AG04450 (cell line): ENCODE measurements at regions not wholly inside any gene's neighbourhood (a gene's known extent, or its start where the extent isn't known, plus 50 kb on each side); places are given as distances from the start of the nearest gene placed in this dataset.

Experiments
- CTCF ChIA-PET: fragments of 300-600, 350-600 bp; formaldehyde crosslinking; extraction: SDS; loops from one replicate; lab custom pipeline; 2022; ENCODE audit warnings: antibody characterized with exemption, inconsistent platforms; lab: Charles Lee
- POLR2A ChIA-PET: fragments of 350-600 bp; formaldehyde crosslinking; extraction: SDS; loops from one replicate; lab custom pipeline; 2021; ENCODE audit warnings: antibody characterized with exemption, inconsistent platforms; lab: Yijun Ruan, JAX
- DNase-seq: peaks from one replicate; pipeline ENCODE4 v3.0.0-alpha.2; 2011; ENCODE audit warnings: low read depth, low spot score
- H3K27ac ChIP-seq: one replicate; pipeline ENCODE4 v1.5.1; 2012; ENCODE audit warnings: low read depth, low read length, control low read depth
- H3K27me3 ChIP-seq: one replicate; pipeline ENCODE4 v1.6.0; 2012; ENCODE audit warnings: low read length; ENCODE audit not compliant: control insufficient read depth, insufficient read depth
- H3K4me3 ChIP-seq: 2 replicates; pipeline ENCODE4 v1.5.1; 2011; ENCODE audit warnings: mild to moderate bottlenecking, low read depth, low read length, control low read depth
- H3K9me3 ChIP-seq: 2 replicates; pipeline ENCODE4 v1.5.1; 2012; ENCODE audit warnings: low read length; ENCODE audit not compliant: control insufficient read depth, insufficient read depth
- TF ChIP-seq, protein P1 (sequence below): IDR thresholded peaks from 2 replicates; pipeline ENCODE4 v1.5.1; 2011; ENCODE audit warnings: low read depth, low read length, control low read depth, inconsistent platforms

DNA sequence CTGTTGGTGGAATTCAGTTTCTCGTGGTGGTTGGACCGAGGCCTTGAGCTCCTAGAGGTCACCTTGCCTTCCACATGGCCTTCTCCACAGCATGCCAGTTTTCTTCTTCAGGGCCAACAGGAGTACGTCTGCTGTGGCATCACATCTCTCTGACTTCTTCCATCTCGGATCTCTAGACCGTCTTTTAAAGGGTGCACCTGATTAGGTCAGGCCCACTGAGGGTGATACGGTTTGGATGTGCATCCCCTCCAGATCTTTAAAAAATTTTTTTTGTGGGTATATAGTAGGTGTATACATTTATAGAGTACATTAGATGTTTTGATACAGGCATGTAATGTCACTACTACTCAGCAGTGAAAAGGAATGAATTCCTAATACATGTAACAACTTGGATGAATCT, 58.3 kb upstream of the BRD7 start:
- H3K9me3 ChIP-seq = no peaks in the 10 kb centered on the region
- H3K27ac ChIP-seq = no peak overlapping the region
- H3K4me3 ChIP-seq = no peak overlapping the region
- TF ChIP-seq, protein P1, sequence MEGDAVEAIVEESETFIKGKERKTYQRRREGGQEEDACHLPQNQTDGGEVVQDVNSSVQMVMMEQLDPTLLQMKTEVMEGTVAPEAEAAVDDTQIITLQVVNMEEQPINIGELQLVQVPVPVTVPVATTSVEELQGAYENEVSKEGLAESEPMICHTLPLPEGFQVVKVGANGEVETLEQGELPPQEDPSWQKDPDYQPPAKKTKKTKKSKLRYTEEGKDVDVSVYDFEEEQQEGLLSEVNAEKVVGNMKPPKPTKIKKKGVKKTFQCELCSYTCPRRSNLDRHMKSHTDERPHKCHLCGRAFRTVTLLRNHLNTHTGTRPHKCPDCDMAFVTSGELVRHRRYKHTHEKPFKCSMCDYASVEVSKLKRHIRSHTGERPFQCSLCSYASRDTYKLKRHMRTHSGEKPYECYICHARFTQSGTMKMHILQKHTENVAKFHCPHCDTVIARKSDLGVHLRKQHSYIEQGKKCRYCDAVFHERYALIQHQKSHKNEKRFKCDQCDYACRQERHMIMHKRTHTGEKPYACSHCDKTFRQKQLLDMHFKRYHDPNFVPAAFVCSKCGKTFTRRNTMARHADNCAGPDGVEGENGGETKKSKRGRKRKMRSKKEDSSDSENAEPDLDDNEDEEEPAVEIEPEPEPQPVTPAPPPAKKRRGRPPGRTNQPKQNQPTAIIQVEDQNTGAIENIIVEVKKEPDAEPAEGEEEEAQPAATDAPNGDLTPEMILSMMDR = no peak
- CTCF ChIA-PET = no interaction called here
- no peak for DNase-seq
- POLR2A ChIA-PET = no interaction called here
- no peaks in the 10 kb centered on the region for H3K27me3 ChIP-seq

DNA sequence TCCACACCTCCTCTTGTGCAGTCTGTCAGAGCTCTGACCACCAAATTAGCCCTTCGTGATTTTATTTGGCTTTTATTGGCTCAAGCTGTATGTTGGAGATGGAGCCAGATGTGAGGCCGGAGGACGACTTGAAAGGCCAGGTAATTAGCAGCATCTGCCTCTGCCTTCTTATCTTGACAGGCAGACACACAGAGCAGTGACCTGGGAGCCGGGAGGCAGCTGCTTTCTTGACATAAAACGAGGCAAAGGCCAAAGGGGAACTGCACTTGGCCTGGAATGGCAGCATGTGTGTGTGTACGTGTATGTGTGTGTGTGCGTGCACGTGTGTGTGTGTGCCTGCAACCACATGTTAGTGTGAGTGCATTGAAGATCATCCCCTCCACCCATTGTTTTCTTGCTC, 56.9 kb upstream of the BRD7 start:
- ChIA-PET POLR2A (no interaction called here), CTCF (no interaction called here)
- H3K9me3 ChIP-seq = no peaks in the 10 kb centered on the region
- H3K27me3 ChIP-seq = no peaks in the 10 kb centered on the region
- H3K27ac ChIP-seq = no peak overlapping the region
- no peak overlapping the region for H3K4me3 ChIP-seq
- DNase-seq = no peak
- TF ChIP-seq, protein P1 = no peak

DNA sequence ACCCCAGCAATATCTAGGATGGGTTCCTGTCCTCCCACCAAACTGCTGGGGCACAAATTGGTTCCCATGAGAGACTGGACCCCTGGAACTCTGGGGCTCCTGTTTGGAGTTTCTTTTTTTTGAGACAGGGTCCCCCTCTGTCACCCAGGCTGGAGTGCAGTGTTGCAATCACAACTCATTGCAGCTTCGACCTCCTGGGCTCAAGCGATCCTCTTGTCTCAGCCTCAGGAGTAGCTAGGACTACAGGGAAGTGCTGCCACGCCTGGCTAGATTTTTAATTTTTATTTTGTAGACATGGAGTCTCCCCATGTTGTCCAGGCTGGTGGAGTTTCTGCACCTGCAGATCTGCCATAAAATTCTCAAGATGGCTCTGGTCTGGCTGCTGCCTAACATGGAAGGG, 56.3 kb upstream of the BRD7 start:
- TF ChIP-seq, protein P1 = no peak
- Histone ChIP-seq H3K27ac (no peak overlapping the region), H3K27me3 (no peaks in the 10 kb centered on the region), H3K9me3 (no peaks in the 10 kb centered on the region), H3K4me3 (no peak overlapping the region)
- no peak for DNase-seq
- ChIA-PET CTCF (no interaction called here), POLR2A (no interaction called here)

DNA sequence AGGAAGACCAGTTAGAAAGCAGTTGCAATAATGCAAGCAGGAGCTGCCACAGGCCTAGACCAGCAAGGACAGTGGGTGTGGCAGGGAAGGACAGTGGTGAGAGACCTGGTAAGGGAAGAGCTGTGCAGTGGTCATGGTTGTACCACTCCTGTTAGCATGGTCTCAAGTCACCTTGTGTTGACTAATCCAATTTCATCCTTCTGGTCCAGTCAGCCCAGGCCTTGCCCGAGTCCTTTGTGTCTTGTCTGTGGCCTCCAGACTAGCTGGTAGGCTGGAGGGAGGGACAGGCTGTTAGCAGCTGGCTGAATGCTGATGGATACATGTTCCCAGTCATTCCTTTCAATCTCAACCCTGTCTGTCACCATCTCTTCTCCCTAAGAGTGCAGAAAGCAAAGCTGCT, 54.1 kb upstream of the BRD7 start:
- ChIA-PET CTCF (no interaction called here), POLR2A (no interaction called here)
- Histone ChIP-seq H3K27ac (no peak overlapping the region), H3K9me3 (no peaks in the 10 kb centered on the region), H3K27me3 (no peaks in the 10 kb centered on the region), H3K4me3 (no peak overlapping the region)
- no peak for DNase-seq
- TF ChIP-seq, protein P1 = no peak

DNA sequence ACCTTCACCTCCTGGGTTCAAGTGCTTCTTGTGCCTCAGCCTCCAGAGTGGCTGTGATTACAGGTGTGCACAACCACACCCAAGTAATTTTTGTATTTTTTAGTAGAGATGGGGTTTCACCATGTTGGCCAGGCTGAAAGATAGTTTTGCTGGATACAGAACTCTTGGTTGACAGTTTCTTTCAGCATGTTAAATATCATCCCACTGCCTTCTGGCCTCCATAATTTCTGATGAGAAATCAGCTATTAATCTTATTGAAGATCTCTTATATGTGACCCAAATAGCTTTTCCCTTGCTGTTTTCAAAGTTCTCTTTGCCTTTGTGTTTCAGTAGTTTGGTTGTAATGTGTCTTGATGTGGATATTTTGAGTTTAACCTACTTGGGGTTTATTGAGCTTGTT, 50.3 kb upstream of the BRD7 start:
- TF ChIP-seq, protein P1 = no peak
- Histone ChIP-seq H3K9me3 (no peaks in the 10 kb centered on the region), H3K27ac (no peak overlapping the region), H3K27me3 (no peaks in the 10 kb centered on the region), H3K4me3 (no peak overlapping the region)
- ChIA-PET CTCF (no interaction called here), POLR2A (no interaction called here)
- no peak for DNase-seq
